Fibroblast of mammary gland (primary cell): ENCODE measurements at regions not wholly inside any gene's neighbourhood (a gene's known extent, or its start where the extent isn't known, plus 50 kb on each side); places are given as distances from the start of the nearest gene placed in this dataset.

Experiments used
- DNase-seq: peaks from one replicate; pipeline ENCODE4 v3.0.0-alpha.2; 2010; ENCODE audit warnings: low read depth
- H3K4me3 ChIP-seq: 2 replicates; pipeline ENCODE4 v1.5.1; 2011; ENCODE audit warnings: low read depth, mild to moderate bottlenecking, low read length, moderate library complexity; ENCODE audit not compliant: control insufficient read depth
- TF ChIP-seq, protein P1 (sequence below): conservative IDR thresholded peaks from 2 replicates; pipeline ENCODE4 v1.5.1; 2011; ENCODE audit warnings: low read depth, low read length, inconsistent platforms; ENCODE audit not compliant: control insufficient read depth, insufficient read depth

DNA sequence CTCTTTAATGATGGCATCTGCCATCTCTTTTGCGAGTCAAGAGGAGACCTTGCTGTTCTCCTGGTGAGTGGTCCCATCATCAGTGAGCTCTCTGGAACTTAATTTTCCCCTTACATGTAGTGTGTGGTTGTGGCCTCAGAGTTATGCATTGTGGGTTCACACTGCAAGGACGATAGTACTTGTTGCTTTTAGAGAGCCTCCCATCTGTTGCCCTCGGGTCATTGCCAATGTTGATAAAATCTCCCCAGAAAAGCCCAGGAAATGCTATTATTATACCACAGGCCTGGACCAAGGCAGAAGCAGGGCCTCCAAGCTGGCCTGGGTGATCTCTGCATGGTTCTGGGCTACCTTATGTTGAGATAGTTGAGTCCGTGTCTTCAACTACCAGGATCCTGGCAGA is 241.6 kb downstream of the BMP7 start:
- TF ChIP-seq, protein P1, sequence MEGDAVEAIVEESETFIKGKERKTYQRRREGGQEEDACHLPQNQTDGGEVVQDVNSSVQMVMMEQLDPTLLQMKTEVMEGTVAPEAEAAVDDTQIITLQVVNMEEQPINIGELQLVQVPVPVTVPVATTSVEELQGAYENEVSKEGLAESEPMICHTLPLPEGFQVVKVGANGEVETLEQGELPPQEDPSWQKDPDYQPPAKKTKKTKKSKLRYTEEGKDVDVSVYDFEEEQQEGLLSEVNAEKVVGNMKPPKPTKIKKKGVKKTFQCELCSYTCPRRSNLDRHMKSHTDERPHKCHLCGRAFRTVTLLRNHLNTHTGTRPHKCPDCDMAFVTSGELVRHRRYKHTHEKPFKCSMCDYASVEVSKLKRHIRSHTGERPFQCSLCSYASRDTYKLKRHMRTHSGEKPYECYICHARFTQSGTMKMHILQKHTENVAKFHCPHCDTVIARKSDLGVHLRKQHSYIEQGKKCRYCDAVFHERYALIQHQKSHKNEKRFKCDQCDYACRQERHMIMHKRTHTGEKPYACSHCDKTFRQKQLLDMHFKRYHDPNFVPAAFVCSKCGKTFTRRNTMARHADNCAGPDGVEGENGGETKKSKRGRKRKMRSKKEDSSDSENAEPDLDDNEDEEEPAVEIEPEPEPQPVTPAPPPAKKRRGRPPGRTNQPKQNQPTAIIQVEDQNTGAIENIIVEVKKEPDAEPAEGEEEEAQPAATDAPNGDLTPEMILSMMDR = no peak

GRCh38 chr20:57025261-57025660 is 241.2 kb downstream of the BMP7 start:
- no peak overlapping the region for H3K4me3 ChIP-seq
- no peak for DNase-seq
- TF ChIP-seq, protein P1 = no peak

More for the DNA sequence above, 241.6 kb downstream of the BMP7 start:
- no peak for DNase-seq
- H3K4me3 ChIP-seq = no peak overlapping the region

DNA sequence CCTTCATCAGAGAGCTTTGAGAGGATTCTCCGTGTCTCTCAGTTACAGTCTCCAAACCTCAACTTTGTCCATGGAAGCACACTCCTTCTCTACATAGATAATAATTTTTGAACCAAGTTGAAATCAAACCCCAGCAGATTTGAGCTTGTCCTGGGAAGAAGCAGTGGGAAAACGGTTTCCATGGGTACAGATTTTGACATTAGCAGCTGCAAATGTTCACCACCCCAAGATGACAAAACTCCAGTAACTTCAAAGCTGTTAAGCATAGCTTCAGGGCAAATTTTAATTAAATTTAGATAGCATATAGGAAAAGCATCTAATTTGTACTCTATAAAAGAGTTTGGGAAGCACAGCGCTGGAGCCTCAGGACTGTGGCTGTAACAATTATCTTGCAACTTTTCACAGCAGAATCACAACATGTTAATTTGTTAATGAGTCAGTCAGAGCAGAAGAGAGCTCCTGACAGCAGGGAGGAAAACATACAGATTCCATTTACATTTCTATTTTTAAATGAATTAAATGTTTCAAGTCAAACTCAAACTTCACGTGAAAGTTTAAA is 240.7 kb downstream of the BMP7 start:
- H3K4me3 ChIP-seq = no peak overlapping the region
- TF ChIP-seq, protein P1 = no peak
- DNase-seq = no peak

DNA sequence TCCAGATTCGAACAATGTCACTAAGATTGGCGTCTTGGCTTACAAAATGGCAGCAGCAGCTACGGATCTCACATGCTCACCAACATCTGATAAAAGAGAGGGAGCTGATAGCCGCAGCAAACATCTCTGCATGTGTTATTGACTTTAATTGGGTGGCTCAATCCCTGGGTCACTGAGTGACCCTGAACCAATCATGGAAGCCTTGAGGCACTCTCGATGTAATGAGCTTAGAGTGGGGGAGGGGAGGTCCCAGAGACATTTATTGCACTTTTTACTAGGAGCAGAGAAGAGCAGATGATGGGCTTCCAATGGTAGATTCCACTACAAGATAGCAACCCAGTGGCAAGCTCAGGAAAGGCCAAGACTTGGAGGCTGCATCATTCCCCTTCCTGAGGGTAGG is 238.7 kb downstream of the BMP7 start:
- no peak for DNase-seq
- H3K4me3 ChIP-seq = no peak overlapping the region
- TF ChIP-seq, protein P1 = no peak

DNA sequence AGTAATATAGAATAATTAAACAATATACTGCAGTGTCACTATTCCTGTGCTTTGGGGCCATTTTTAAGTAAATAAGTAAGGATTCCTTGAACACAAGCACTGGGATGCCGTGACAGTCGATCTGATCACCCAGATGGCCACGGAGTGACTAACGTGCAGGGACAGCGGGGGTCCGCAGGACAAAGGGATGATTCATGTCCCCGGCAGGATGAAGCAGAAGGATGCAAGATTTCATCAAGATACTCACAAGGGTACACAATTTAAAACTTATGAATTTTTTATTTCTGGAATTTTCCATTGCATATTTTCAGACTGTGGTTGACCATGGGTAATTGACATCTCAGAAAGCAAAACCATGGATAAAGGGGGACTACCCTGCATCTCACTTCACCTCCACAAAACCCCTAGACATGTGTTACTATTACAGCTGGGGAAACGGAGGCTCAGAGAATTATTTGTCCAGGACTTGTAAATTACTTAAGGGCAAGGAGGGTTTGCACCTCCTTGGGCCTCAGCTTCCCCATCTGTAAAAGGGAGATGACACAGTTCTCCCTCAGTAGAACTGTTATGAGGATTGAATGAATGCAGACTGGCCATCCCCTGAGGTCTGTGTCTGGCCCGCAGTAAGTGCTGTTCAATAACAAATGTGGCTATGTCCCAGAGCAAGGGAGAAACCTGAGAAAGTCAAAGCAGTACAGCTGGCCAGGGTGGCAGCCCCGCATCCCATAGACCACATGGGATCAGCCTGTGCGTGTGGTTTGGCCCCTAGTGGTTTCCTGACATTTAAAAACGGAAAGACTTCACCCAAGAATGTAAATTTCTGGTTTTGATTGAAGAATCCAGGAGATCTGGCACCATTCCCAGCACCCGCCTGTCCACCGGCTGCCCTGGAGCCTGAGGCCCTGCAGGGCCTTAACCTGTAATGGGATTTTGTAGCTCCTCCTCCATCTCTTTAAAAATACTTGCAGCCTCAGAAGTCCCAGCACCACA is 235.5 kb downstream of the BMP7 start:
- DNase-seq = peak; percentile 12
- H3K4me3 ChIP-seq = no peak overlapping the region
- TF ChIP-seq, protein P1 = no peak

DNA sequence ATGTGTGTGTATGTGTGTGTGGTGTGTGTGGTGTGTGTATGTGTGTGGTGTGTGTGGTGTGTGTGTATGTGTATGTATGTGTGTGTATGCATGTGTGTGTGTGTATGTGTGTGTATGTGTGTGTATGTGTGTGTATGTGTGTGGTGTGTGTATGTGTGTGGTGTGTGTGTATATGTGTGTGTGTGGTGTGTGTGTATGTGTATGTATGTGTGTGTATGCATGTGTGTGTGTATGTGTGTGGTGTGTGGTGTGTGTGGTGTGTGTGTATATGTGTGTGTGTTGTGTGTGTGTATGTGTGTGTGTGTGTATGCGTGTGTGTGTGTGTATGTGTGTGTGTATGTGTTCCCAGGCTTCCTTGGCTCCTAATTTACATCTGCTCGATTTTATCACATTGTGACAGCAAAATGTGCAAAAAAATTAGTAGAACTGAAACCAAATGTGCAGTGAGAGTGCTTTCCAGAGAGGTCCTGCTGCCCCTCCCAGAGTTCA is 234.5 kb downstream of the BMP7 start:
- H3K4me3 ChIP-seq = no peak overlapping the region
- DNase-seq = no peak
- TF ChIP-seq, protein P1 = no peak
